Ishikawa (cell line): ENCODE measurements at regions not wholly inside any gene's neighbourhood (a gene's known extent, or its start where the extent isn't known, plus 50 kb on each side); places are given as distances from the start of the nearest gene placed in this dataset.

Source experiments
- CEBPB ChIP-seq: IDR thresholded peaks from 2 replicates; pipeline ENCODE4 v1.6.1; 2012
- CREB1 ChIP-seq: IDR thresholded peaks from 2 replicates; pipeline ENCODE4 v1.6.1; 2012; ENCODE audit warnings: low read depth
- EGR1 ChIP-seq: IDR thresholded peaks from 2 replicates; pipeline ENCODE4 v1.6.1; 2012
- EP300 ChIP-seq: IDR thresholded peaks from 2 replicates; pipeline ENCODE4 v1.6.1; 2012; ENCODE audit warnings: borderline replicate concordance
- FOXM1 ChIP-seq: IDR thresholded peaks from 2 replicates; pipeline ENCODE4 v1.6.1; 2012; ENCODE audit warnings: low read depth, borderline replicate concordance
- NFIC ChIP-seq: IDR thresholded peaks from 2 replicates; pipeline ENCODE4 v1.6.1; 2012
- RAD21 ChIP-seq: IDR thresholded peaks from 2 replicates; pipeline ENCODE4 v1.6.1; 2012; ENCODE audit warnings: low read depth
- TAF1 ChIP-seq: IDR thresholded peaks from 2 replicates; pipeline ENCODE4 v1.6.1; 2012; ENCODE audit warnings: low read depth, mild to moderate bottlenecking
- TCF12 ChIP-seq: IDR thresholded peaks from 2 replicates; pipeline ENCODE4 v1.6.1; 2012; ENCODE audit warnings: low read depth
- TEAD4 ChIP-seq: IDR thresholded peaks from 2 replicates; pipeline ENCODE4 v1.6.1; 2012
- USF1 ChIP-seq: IDR thresholded peaks from 2 replicates; pipeline ENCODE4 v1.6.1; 2012
- YY1 ChIP-seq: IDR thresholded peaks from 2 replicates; pipeline ENCODE4 v1.6.1; 2012; ENCODE audit warnings: low read depth
- ZBTB7A ChIP-seq: IDR thresholded peaks from 2 replicates; pipeline ENCODE4 v1.6.1; 2012; ENCODE audit warnings: low read depth
- TF ChIP-seq, protein P1 (sequence below): IDR thresholded peaks from 2 replicates; pipeline ENCODE4 v1.6.1; 2012; ENCODE audit warnings: low read depth, mild to moderate bottlenecking
- TF ChIP-seq, protein P2 (sequence below): IDR thresholded peaks from 2 replicates; pipeline ENCODE4 v1.6.1; 2012

GRCh38 chr10:25758041-25758457 lies 176.0 kb upstream of the MYO3A start:
- TF ChIP-seq RAD21 = peak; percentile 27; the same call in 1 of the 2 replicates
- TF ChIP-seq, protein P1, sequence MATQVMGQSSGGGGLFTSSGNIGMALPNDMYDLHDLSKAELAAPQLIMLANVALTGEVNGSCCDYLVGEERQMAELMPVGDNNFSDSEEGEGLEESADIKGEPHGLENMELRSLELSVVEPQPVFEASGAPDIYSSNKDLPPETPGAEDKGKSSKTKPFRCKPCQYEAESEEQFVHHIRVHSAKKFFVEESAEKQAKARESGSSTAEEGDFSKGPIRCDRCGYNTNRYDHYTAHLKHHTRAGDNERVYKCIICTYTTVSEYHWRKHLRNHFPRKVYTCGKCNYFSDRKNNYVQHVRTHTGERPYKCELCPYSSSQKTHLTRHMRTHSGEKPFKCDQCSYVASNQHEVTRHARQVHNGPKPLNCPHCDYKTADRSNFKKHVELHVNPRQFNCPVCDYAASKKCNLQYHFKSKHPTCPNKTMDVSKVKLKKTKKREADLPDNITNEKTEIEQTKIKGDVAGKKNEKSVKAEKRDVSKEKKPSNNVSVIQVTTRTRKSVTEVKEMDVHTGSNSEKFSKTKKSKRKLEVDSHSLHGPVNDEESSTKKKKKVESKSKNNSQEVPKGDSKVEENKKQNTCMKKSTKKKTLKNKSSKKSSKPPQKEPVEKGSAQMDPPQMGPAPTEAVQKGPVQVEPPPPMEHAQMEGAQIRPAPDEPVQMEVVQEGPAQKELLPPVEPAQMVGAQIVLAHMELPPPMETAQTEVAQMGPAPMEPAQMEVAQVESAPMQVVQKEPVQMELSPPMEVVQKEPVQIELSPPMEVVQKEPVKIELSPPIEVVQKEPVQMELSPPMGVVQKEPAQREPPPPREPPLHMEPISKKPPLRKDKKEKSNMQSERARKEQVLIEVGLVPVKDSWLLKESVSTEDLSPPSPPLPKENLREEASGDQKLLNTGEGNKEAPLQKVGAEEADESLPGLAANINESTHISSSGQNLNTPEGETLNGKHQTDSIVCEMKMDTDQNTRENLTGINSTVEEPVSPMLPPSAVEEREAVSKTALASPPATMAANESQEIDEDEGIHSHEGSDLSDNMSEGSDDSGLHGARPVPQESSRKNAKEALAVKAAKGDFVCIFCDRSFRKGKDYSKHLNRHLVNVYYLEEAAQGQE = no peak

DNA sequence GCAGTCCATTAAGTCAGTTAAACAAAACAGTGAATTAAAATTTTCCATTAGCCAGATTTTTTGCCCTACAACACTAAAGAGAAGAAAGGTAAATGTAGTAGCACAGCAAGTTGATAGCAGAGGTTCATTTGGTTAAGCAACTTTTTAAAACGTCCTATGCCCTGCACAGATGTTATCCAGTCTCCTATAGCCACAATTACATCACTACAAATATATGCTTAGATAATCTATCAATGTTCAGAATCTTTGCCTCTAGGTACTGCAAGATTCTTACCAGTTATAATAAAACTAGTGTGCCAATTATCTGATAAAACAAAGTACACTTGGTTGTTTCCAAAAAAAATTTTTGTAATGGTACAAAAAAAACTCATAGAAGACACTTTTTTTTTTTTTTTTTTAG lies 175.5 kb upstream of the MYO3A start:
- TF ChIP-seq YY1 = no peak
- TF ChIP-seq FOXM1 = no peak
- TF ChIP-seq TAF1 = no peak
- no peak for TF ChIP-seq NFIC
- no peak for TF ChIP-seq TCF12
- no peak for TF ChIP-seq EGR1
- TF ChIP-seq CEBPB = no peak
- TF ChIP-seq USF1 = no peak
- no peak for TF ChIP-seq CREB1

GRCh38 chr10:25761937-25762336 lies 172.1 kb upstream of the MYO3A start:
- TF ChIP-seq USF1 = no peak
- TF ChIP-seq FOXM1 = no peak
- TF ChIP-seq YY1 = no peak
- TF ChIP-seq EGR1 = no peak
- TF ChIP-seq TCF12 = no peak
- no peak for TF ChIP-seq CREB1
- no peak for TF ChIP-seq CEBPB
- TF ChIP-seq ZBTB7A = no peak
- TF ChIP-seq NFIC = no peak
- TF ChIP-seq RAD21 = no peak
- TF ChIP-seq, protein P2, sequence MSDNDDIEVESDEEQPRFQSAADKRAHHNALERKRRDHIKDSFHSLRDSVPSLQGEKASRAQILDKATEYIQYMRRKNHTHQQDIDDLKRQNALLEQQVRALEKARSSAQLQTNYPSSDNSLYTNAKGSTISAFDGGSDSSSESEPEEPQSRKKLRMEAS = no peak
- no peak for TF ChIP-seq TEAD4
- TF ChIP-seq, protein P1 = no peak

GRCh38 chr10:25766213-25766612 lies 167.8 kb upstream of the MYO3A start:
- TF ChIP-seq YY1 = no peak
- TF ChIP-seq TEAD4 = no peak
- TF ChIP-seq CREB1 = no peak
- no peak for TF ChIP-seq USF1
- TF ChIP-seq EP300 = no peak
- TF ChIP-seq, protein P1 = no peak
- TF ChIP-seq FOXM1 = no peak
- no peak for TF ChIP-seq TAF1
- no peak for TF ChIP-seq EGR1
- no peak for TF ChIP-seq ZBTB7A
- no peak for TF ChIP-seq CEBPB
- no peak for TF ChIP-seq NFIC
- no peak for TF ChIP-seq TCF12
- TF ChIP-seq RAD21 = no peak
- TF ChIP-seq, protein P2 = no peak
